ENCODE measurements at regions not wholly inside any gene's neighbourhood (a gene's known extent, or its start where the extent isn't known, plus 50 kb on each side); places are given as distances from the start of the nearest gene placed in this dataset.
"Not testable (repeated sequence)": the region's sequence is repeated elsewhere in the genome, so short reads cannot be mapped to it uniquely, and the experiment has no call there.

- no peak overlapping the region for H3K4me3 Mint-ChIP-seq
- H3K9me3 Mint-ChIP-seq (ENCODE audit: low read depth), result no peaks in the 10 kb centered on the region
- DNase-seq (no peak), ATAC-seq (no peak)
- intact Hi-C loops (cut with DNase I, micrococcal nuclease), result no loop called here
- ChIA-PET CTCF (interaction anchor here (1.0 kb wide), 1 partner anchor 235 kb away, joined by 4 read pairs; no protein-coding TSS in a partner anchor), POLR2A (no interaction called here)
- no peak overlapping the region for H3K27ac Mint-ChIP-seq
- no peaks in the 10 kb centered on the region for H3K36me3 Mint-ChIP-seq (ENCODE audit: low read depth)
- H3K27me3 Mint-ChIP-seq, result peaks cover 7% of the 10 kb centered on the region
- H3K4me1 Mint-ChIP-seq, result no peaks in the 10 kb centered on the region
Observed at GRCh38 chr15:79615754-79616153, 183.6 kb downstream of the MINAR1 start.

- CTCF ChIA-PET, result interaction anchor here (0.7 kb wide), 1 partner anchor 81 kb away, joined by 3 read pairs; no protein-coding TSS in a partner anchor
- no peak for ATAC-seq
Observed at GRCh38 chr15:79617071-79617470, 184.9 kb downstream of the MINAR1 start.

GRCh38 chr15:79620112-79620857, 188.1 kb downstream of the MINAR1 start:
- intact Hi-C loops (cut with DNase I, micrococcal nuclease), result no loop called here
- H3K4me3 Mint-ChIP-seq, result no peak overlapping the region
- CTCF ChIA-PET, result interaction anchor here (1.0 to 1.5 kb wide), 2 partner anchors 24 to 239 kb away, joined by 3 to 5 read pairs; no protein-coding TSS in a partner anchor

More at GRCh38 chr15:79617071-79617470, 184.9 kb downstream of the MINAR1 start:
- Mint-ChIP-seq H3K27me3 (peaks cover 12% of the 10 kb centered on the region), H3K27ac (no peak overlapping the region), H3K4me1 (no peaks in the 10 kb centered on the region), H3K9me3 (ENCODE audit: low read depth) (no peaks in the 10 kb centered on the region), H3K4me3 (no peak overlapping the region), H3K36me3 (ENCODE audit: low read depth) (no peaks in the 10 kb centered on the region)
- no peak for DNase-seq
- intact Hi-C loops (cut with DNase I, micrococcal nuclease), result no loop called here
- POLR2A ChIA-PET, result no interaction called here

GRCh38 chr15:79621805-79622204, 189.7 kb downstream of the MINAR1 start:
- H3K36me3 Mint-ChIP-seq (ENCODE audit: low read depth); ATAC-seq; CTCF ChIA-PET; H3K4me3 Mint-ChIP-seq; H3K9me3 Mint-ChIP-seq (ENCODE audit: low read depth); H3K27ac Mint-ChIP-seq; H3K4me1 Mint-ChIP-seq; DNase-seq; POLR2A ChIA-PET; intact Hi-C loops (cut with DNase I, micrococcal nuclease): not testable (repeated sequence)
- H3K27me3 Mint-ChIP-seq, result peaks cover 22% of the 10 kb centered on the region

More at GRCh38 chr15:79620112-79620857, 188.1 kb downstream of the MINAR1 start:
- ATAC-seq, result no peak
- peaks cover 19% of the 10 kb centered on the region for H3K27me3 Mint-ChIP-seq
- H3K9me3 Mint-ChIP-seq (ENCODE audit: low read depth), result no peaks in the 10 kb centered on the region
- POLR2A ChIA-PET, result no interaction called here
- H3K36me3 Mint-ChIP-seq (ENCODE audit: low read depth), result no peaks in the 10 kb centered on the region
- H3K27ac Mint-ChIP-seq, result no peak overlapping the region
- H3K4me1 Mint-ChIP-seq, result no peaks in the 10 kb centered on the region
- no peak for DNase-seq

- Mint-ChIP-seq H3K27me3 (peaks cover 29% of the 10 kb centered on the region), H3K9me3 (ENCODE audit: low read depth) (no peaks in the 10 kb centered on the region), H3K4me3 (no peak overlapping the region), H3K27ac (no peak overlapping the region), H3K4me1 (no peaks in the 10 kb centered on the region), H3K36me3 (ENCODE audit: low read depth) (no peaks in the 10 kb centered on the region)
- no peak for ATAC-seq
- DNase-seq, result no peak
- CTCF ChIA-PET, result interaction anchor here (1.0 kb wide), 1 partner anchor 16 kb away, joined by 3 read pairs; no protein-coding TSS in a partner anchor
- intact Hi-C loops (cut with DNase I, micrococcal nuclease), result no loop called here
- POLR2A ChIA-PET, result no interaction called here
Observed at GRCh38 chr15:79623488-79623887, 191.4 kb downstream of the MINAR1 start.

GRCh38 chr15:79629687-79630086, 197.6 kb downstream of the MINAR1 start:
- DNase-seq, result no peak
- POLR2A ChIA-PET, result no interaction called here
- Mint-ChIP-seq H3K27me3 (peaks cover 24% of the 10 kb centered on the region), H3K36me3 (ENCODE audit: low read depth) (no peaks in the 10 kb centered on the region), H3K4me1 (no peaks in the 10 kb centered on the region), H3K27ac (no peak overlapping the region), H3K9me3 (ENCODE audit: low read depth) (peaks cover 3% of the 10 kb centered on the region), H3K4me3 (no peak overlapping the region)
- CTCF ChIA-PET, result interaction anchor here (0.7 to 1.6 kb wide), 5 partner anchors 9 to 381 kb away, joined by 3 to 6 read pairs (median 4); no protein-coding TSS in a partner anchor
- no peak for ATAC-seq
- intact Hi-C loops (cut with DNase I, micrococcal nuclease), result no loop called here

- CTCF ChIA-PET, result interaction anchor here (0.6 to 0.9 kb wide), 2 partner anchors 8 to 197 kb away, joined by 3 read pairs; no protein-coding TSS in a partner anchor
Observed at GRCh38 chr15:79632457-79632856, 200.3 kb downstream of the MINAR1 start.

GRCh38 chr15:79635149-79635771, 203.1 kb downstream of the MINAR1 start:
- DNase-seq (no peak), ATAC-seq (no peak)
- H3K27ac Mint-ChIP-seq, result no peak overlapping the region
- no peaks in the 10 kb centered on the region for H3K4me1 Mint-ChIP-seq
- no peak overlapping the region for H3K4me3 Mint-ChIP-seq
- ChIA-PET POLR2A (no interaction called here), CTCF (interaction anchor here (0.7 to 1.0 kb wide), 2 partner anchors 39 to 43 kb away, joined by 3 read pairs; no protein-coding TSS in a partner anchor)
- peaks cover 3% of the 10 kb centered on the region for H3K9me3 Mint-ChIP-seq (ENCODE audit: low read depth)
- intact Hi-C loops (cut with DNase I, micrococcal nuclease), result no loop called here
- H3K36me3 Mint-ChIP-seq (ENCODE audit: low read depth), result no peaks in the 10 kb centered on the region
- H3K27me3 Mint-ChIP-seq, result peaks cover 19% of the 10 kb centered on the region

More at GRCh38 chr15:79632457-79632856, 200.3 kb downstream of the MINAR1 start:
- Mint-ChIP-seq H3K9me3 (ENCODE audit: low read depth) (peaks cover 3% of the 10 kb centered on the region), H3K27me3 (peaks cover 15% of the 10 kb centered on the region), H3K4me3 (no peak overlapping the region), H3K4me1 (no peaks in the 10 kb centered on the region), H3K36me3 (ENCODE audit: low read depth) (no peaks in the 10 kb centered on the region), H3K27ac (no peak overlapping the region)
- intact Hi-C loops (cut with DNase I, micrococcal nuclease), result no loop called here
- POLR2A ChIA-PET, result no interaction called here
- DNase-seq, result no peak
- no peak for ATAC-seq

GRCh38 chr15:79635897-79636561, 203.9 kb downstream of the MINAR1 start:
- CTCF ChIA-PET, result interaction anchor here (0.7 to 1.3 kb wide), 2 partner anchors 44 to 255 kb away, joined by 3 to 6 read pairs; no protein-coding TSS in a partner anchor
- Mint-ChIP-seq H3K4me3 (no peak overlapping the region), H3K4me1 (no peaks in the 10 kb centered on the region), H3K27me3 (peaks cover 25% of the 10 kb centered on the region), H3K27ac (no peak overlapping the region), H3K9me3 (ENCODE audit: low read depth) (peaks cover 3% of the 10 kb centered on the region), H3K36me3 (ENCODE audit: low read depth) (no peaks in the 10 kb centered on the region)
- ATAC-seq, result peak; percentile 9
- intact Hi-C loops (cut with DNase I, micrococcal nuclease), result no loop called here
- no peak for DNase-seq
- POLR2A ChIA-PET, result no interaction called here

GRCh38 chr15:79640206-79640605, 208.1 kb downstream of the MINAR1 start:
- H3K27me3 Mint-ChIP-seq, result peaks cover 29% of the 10 kb centered on the region
- POLR2A ChIA-PET, result no interaction called here

GRCh38 chr15:79641841-79642240, 209.7 kb downstream of the MINAR1 start:
- H3K4me3 Mint-ChIP-seq, result no peak overlapping the region
- ATAC-seq (no peak), DNase-seq (no peak)
- H3K27me3 Mint-ChIP-seq, result peaks cover 27% of the 10 kb centered on the region
- peaks cover 9% of the 10 kb centered on the region for H3K9me3 Mint-ChIP-seq (ENCODE audit: low read depth)
- POLR2A ChIA-PET, result no interaction called here
- H3K36me3 Mint-ChIP-seq (ENCODE audit: low read depth), result peaks cover 1% of the 10 kb centered on the region
- CTCF ChIA-PET, result interaction anchor here (0.8 to 1.0 kb wide), 2 partner anchors 45 to 493 kb away, joined by 3 read pairs; no protein-coding TSS in a partner anchor
- peaks cover 8% of the 10 kb centered on the region for H3K4me1 Mint-ChIP-seq
- intact Hi-C loops (cut with DNase I, micrococcal nuclease), result loop anchor here in 1 of 2 experiments (5.0 kb wide), 1 partner anchor 325 kb away; no protein-coding TSS in a partner anchor
- no peak overlapping the region for H3K27ac Mint-ChIP-seq

More at GRCh38 chr15:79640206-79640605, 208.1 kb downstream of the MINAR1 start:
- Mint-ChIP-seq H3K27ac (no peak overlapping the region), H3K4me1 (peaks cover 8% of the 10 kb centered on the region), H3K36me3 (ENCODE audit: low read depth) (peaks cover 1% of the 10 kb centered on the region), H3K4me3 (no peak overlapping the region), H3K9me3 (ENCODE audit: low read depth) (peaks cover 6% of the 10 kb centered on the region)
- ATAC-seq, result no peak
- no peak for DNase-seq
- CTCF ChIA-PET, result interaction anchor here (0.5 to 0.9 kb wide), 2 partner anchors 8 to 523 kb away, joined by 3 read pairs; no protein-coding TSS in a partner anchor
- intact Hi-C loops (cut with DNase I, micrococcal nuclease), result loop anchor here in 1 of 2 experiments (5.0 kb wide), 1 partner anchor 327 kb away; no protein-coding TSS in a partner anchor

Data from activated CD4-positive, alpha-beta T cell treated with anti-CD3 and anti-CD28 coated beads for 36 hours (primary cell).